Renal cortex interstitium (tissue), 11 donors: ENCODE measurements at regions not wholly inside any gene's neighbourhood (a gene's known extent, or its start where the extent isn't known, plus 50 kb on each side); places are given as distances from the start of the nearest gene placed in this dataset.
"Not testable (repeated sequence)": the region's sequence is repeated elsewhere in the genome, so short reads cannot be mapped to it uniquely, and the experiment has no call there.

Source experiments
- DNase-seq, 11 donors: peaks; one replicate each; pipeline ENCODE4 v3.0.0-alpha.2; 2013; ENCODE audit warnings: low read depth in 9 of 11, low spot score in 4 of 11; ENCODE audit errors: extremely low read depth in 1 of 11

- DNase-seq: no peak
Measured at GRCh38 chr2:84236288-84236687, 222.8 kb downstream of the SUCLG1 start.

DNA sequence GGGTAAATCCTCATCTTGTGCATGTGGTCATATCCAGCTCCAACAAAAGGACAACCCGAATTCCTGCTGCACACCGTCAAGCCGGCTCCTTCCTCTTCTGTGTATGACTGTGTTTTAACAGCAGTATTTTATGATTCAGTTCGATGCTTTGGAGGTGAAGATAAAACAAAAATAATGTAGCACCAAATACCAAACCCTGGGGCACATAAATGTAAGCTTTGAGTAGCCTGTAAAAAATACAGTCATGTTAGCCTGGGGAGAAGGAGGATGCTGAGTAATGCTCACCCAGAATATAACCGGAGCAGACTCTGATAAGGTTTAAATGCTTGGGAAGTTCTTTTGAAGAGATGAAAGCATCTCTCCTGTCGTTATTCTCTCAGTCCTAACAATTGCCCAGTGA, 225.0 kb downstream of the SUCLG1 start:
- DNase-seq: no peak

DNA sequence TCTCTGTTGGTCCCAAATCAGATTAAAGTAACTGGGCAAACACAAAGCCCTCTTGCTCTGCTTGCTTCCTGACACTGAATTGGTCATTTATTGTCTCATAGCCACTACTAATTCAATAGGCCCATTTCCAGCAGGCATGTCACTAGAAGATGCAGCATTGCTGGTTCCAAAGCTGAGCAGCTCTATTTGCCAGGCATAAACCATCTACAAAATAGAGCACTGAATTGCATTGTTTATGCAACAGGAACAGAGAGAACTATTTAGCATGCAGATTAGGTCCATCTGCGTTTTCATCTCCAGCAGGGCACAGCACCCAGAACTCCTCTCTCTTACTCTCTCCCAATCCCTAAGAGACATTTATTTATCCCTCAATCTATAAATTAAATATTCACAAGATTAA, 227.6 kb downstream of the SUCLG1 start:
- no peak for DNase-seq

- no peak for DNase-seq
Measured at GRCh38 chr2:84224121-84224520, 235.0 kb downstream of the SUCLG1 start.

- no peak for DNase-seq
Measured at GRCh38 chr2:84223191-84223590, 235.9 kb downstream of the SUCLG1 start.

GRCh38 chr2:84221102-84221501, 238.0 kb downstream of the SUCLG1 start:
- not testable (repeated sequence) for DNase-seq

GRCh38 chr2:84217456-84217855, 241.6 kb downstream of the SUCLG1 start:
- DNase-seq: no peak

DNA sequence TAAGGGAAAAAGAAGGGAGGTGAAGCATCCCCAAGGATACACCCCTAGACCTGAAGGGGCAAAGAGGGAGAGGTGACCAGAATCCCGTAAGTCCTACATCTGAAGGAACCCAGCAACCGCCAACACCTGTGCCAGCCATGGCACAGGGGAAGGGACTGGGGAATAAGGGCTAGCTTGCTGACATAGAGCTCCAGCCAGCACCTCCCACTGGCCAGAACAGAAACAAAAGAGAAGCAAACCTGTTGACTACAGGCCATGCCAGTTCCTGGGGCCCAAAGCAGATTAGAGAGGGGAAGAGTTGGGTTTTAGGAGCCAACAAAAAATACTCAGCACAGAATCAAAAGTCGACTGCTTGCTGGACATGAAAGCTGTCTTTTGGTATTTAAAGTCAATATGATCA, 244.6 kb downstream of the SUCLG1 start:
- DNase-seq: no peak

GRCh38 chr2:84212611-84213314, 246.3 kb downstream of the SUCLG1 start:
- DNase-seq: no peak

DNA sequence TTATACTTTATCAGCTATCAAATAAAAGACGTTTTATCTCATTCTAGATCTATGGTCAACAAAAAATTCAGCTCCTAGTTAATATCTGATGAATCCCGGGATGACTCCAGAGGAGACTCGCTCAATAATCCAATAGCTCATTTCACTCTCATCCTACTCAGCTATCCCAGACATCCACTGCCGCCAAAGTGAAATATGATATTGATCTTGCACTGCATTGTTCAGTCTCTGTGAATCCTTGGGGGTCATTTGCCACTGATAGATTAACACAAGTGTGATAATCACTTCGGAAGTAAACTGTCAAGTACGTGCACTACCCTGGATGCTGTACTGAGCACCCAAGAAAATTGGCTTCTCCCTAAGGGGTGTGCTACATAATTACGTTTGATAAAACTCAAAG, 249.1 kb downstream of the SUCLG1 start:
- DNase-seq: no peak

- no peak for DNase-seq
Measured at GRCh38 chr2:84204995-84205394, 254.1 kb downstream of the SUCLG1 start.

GRCh38 chr2:84202166-84202565, 256.9 kb downstream of the SUCLG1 start:
- DNase-seq: no peak

GRCh38 chr2:84201158-84201557, 257.9 kb downstream of the SUCLG1 start:
- DNase-seq: no peak

DNA sequence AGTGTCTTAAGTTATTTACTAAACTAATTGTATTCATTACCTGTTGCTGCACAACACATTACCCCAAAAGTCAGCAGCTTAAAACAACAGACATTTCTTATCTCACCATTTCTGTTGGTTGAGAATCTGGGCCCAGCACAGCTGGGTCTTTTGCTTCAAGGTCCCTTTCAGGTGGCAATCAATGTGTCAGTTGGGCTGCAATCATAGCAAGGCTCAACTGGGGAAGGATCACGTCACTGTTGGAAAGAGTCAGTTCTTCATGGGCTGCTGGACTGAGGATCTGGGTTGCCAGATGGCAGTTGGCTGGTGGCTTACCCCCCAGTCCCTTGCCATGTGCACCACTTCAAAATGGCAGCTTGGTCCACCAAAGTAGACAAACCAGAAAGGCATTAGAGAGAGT, 261.2 kb downstream of the SUCLG1 start:
- no peak for DNase-seq

- DNase-seq: peak in 8 of 11 donors; percentile 1 to 22 (median 14)
Measured at GRCh38 chr2:84194949-84195644, 264.0 kb downstream of the SUCLG1 start.

- DNase-seq: no peak
Measured at GRCh38 chr2:84194181-84194580, 264.9 kb downstream of the SUCLG1 start.

DNA sequence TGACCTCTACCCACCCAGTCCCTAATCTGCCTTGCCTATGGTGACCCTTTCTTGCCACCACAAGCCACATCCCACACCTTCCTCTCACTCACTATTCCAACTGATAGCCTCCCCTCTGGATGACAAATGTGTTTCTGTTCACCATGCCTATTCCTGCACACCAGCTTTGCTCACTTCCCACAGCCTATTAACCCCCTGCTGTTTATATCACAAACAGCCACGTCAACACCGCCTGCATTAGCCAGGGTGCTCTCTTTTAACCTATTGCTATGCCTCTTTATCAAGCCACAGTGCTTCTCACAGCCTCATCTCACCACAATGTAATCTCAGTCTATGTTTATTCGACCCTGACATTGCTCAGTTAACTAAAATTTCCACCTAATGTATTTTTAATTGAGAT, 271.8 kb downstream of the SUCLG1 start:
- no peak for DNase-seq

- DNase-seq: no peak
Measured at GRCh38 chr2:84181927-84182326, 277.2 kb downstream of the SUCLG1 start.

DNA sequence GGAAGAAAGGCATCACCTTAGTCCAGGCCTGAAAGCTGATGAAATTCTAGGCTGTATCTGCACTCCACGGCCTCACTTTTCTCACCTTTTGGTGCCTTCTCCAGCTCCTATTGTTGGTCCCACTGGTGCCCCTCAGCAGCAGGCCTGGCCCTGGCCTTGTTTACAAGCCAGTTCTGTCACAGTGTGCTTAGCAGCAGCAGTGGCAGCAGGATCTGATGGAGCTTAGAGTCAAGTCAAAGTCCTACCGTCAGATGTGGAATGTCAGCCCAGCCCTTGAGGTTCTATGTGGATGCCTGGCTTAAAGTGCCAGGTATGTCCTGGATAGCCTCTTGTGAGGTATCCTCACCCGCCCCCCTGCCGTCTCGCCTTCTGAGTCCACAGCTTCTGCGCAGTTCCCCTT, 281.3 kb downstream of the SUCLG1 start:
- no peak for DNase-seq

- DNase-seq: no peak
Measured at GRCh38 chr2:84175970-84176369, 283.1 kb downstream of the SUCLG1 start.

DNA sequence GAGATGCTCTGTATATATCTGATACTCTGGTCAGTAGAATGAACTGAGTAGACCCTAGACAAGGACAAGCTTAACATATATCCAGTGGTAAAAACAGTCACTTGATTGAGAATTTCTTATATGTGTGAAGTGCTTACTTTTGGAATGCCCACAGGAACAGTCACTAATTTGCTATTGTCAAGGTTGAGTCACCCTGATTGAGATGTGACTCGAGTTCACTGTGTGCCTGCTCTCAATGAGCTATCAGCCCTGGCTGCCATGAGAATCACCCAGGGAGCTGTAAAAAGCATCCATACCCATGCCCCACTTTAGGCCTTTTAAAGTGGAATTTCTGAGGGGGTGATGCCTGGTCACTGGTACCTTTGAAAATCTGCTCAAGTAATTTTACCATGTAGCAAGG, 283.7 kb downstream of the SUCLG1 start:
- no peak for DNase-seq
